GM19025 (cell line): ENCODE measurements at regions not wholly inside any gene's neighbourhood (a gene's known extent, or its start where the extent isn't known, plus 50 kb on each side); places are given as distances from the start of the nearest gene placed in this dataset.

ENCODE experiments used
- ATAC-seq: cut with Tn5 transposase; IDR thresholded peaks from one replicate; pipeline ENCODE4 v1.9.1; 2021; ENCODE audit warnings: mild to moderate bottlenecking, low read depth, moderate library complexity; ENCODE audit not compliant: unreplicated experiment

GRCh38 chr12:116400636-116401372, 123.3 kb upstream of the MED13L start:
- no peak for ATAC-seq

- ATAC-seq: no peak
Observed at GRCh38 chr12:116401565-116401964, 124.1 kb upstream of the MED13L start.

GRCh38 chr12:116402163-116402939, 124.9 kb upstream of the MED13L start:
- no peak for ATAC-seq

- no peak for ATAC-seq
Observed at GRCh38 chr12:116403546-116403945, 126.1 kb upstream of the MED13L start.

- ATAC-seq: no peak
Observed at GRCh38 chr12:116404247-116404646, 126.8 kb upstream of the MED13L start.

- no peak for ATAC-seq
Observed at GRCh38 chr12:116404913-116405611, 127.6 kb upstream of the MED13L start.

GRCh38 chr12:116406529-116406928, 129.0 kb upstream of the MED13L start:
- ATAC-seq: no peak

- ATAC-seq: no peak
Observed at GRCh38 chr12:116408489-116409250, 131.2 kb upstream of the MED13L start.

GRCh38 chr12:116411977-116412376, 134.5 kb upstream of the MED13L start:
- no peak for ATAC-seq

- ATAC-seq: no peak
Observed at GRCh38 chr12:116414891-116415290, 137.4 kb upstream of the MED13L start.

GRCh38 chr12:116415408-116416108, 138.1 kb upstream of the MED13L start:
- ATAC-seq: no peak

GRCh38 chr12:116416166-116416565, 138.7 kb upstream of the MED13L start:
- ATAC-seq: no peak

GRCh38 chr12:116418551-116418950, 140.6 kb upstream of the MAP1LC3B2 start:
- no peak for ATAC-seq

GRCh38 chr12:116420227-116420880, 138.8 kb upstream of the MAP1LC3B2 start:
- no peak for ATAC-seq

GRCh38 chr12:116421785-116422538, 137.2 kb upstream of the MAP1LC3B2 start:
- no peak for ATAC-seq

GRCh38 chr12:116423094-116423493, 136.1 kb upstream of the MAP1LC3B2 start:
- no peak for ATAC-seq

GRCh38 chr12:116425256-116426193, 133.7 kb upstream of the MAP1LC3B2 start:
- no peak for ATAC-seq
